Heart right ventricle (tissue), 16 donors: ENCODE measurements at regions not wholly inside any gene's neighbourhood (a gene's known extent, or its start where the extent isn't known, plus 50 kb on each side); places are given as distances from the start of the nearest gene placed in this dataset.

Experiments used
- ATAC-seq, 8 donors: fragments of 200-7000 bp; cut with Tn5 transposase; one replicate each; pipeline ENCODE4 v1.9.1; 2020; ENCODE audit warnings: mild to moderate bottlenecking in 8 of 8, moderate library complexity in 8 of 8, moderate number of reproducible peaks in 1 of 8
- DNase-seq, 2 donors: peaks; one replicate each; pipeline ENCODE4 v3.0.0-alpha.2; 2020
- H3K27ac ChIP-seq, 10 donors: fragments of 200-600 bp; sonication (generic) in 2 of 10; one replicate each; pipeline versions ENCODE4 v1.5.0 to v1.8.0; 2020 to 2022; ENCODE audit warnings: mild to moderate bottlenecking in 3 of 10
- H3K27me3 ChIP-seq, 7 donors: fragments of 200-600 bp; one replicate each; pipeline ENCODE4 v1.8.0; 2021 to 2022; ENCODE audit warnings: mild to moderate bottlenecking in 2 of 7
- H3K36me3 ChIP-seq, 9 donors: fragments of 200-600 bp; sonication (generic) in 1 of 9; one replicate each; pipeline versions ENCODE4 v1.5.0 to v1.8.0; 2020 to 2022; ENCODE audit warnings: mild to moderate bottlenecking in 2 of 9
- H3K4me1 ChIP-seq, 9 donors: fragments of 200-600 bp; sonication (generic) in 1 of 9; one replicate each; pipeline versions ENCODE4 v1.5.0 to v1.8.0; 2020 to 2022; ENCODE audit warnings: mild to moderate bottlenecking in 4 of 9
- H3K4me3 ChIP-seq, 10 donors: fragments of 200-600 bp; sonication (generic) in 2 of 10; one replicate each; pipeline versions ENCODE4 v1.5.0 to v1.8.0; 2020 to 2022; ENCODE audit warnings: mild to moderate bottlenecking in 7 of 10, moderate library complexity in 2 of 10
- H3K9me3 ChIP-seq, 11 donors: fragments of 200-600 bp in 10 of 11; sonication (generic) in 2 of 11; one replicate each; pipeline versions ENCODE4 v1.5.0 to v1.8.0; 2013 to 2022; ENCODE audit warnings: mild to moderate bottlenecking in 2 of 11, control low read depth in 1 of 11, moderate library complexity in 1 of 11
- WGBS, 2 donors: extraction: QIAGEN DNeasy Blood & Tissue Kit; methylation state at CpG; one replicate each; pipeline ENCODE4 v1.1.7; 2013; ENCODE audit warnings: inconsistent platforms in 1 of 2; 5-methylcytosine and 5-hydroxymethylcytosine counted together
- intact Hi-C, 10 donors: fragments of 100-400 bp; cut with DNase I; formaldehyde crosslinking; loops; one replicate each; pipeline versions ENCODE4 v1.11.1 to v1.14.2; 2022
- TF ChIP-seq, protein P1 (sequence below), 9 donors: fragments of 200-600 bp; sonication (generic) in 2 of 9; IDR thresholded peaks; one replicate each; pipeline versions ENCODE4 v1.5.0 to v1.8.0; 2021 to 2022; ENCODE audit warnings: antibody characterized with exemption in 9 of 9, mild to moderate bottlenecking in 5 of 9, moderate library complexity in 1 of 9
- donor health status: Arrhythmogenic right ventricular cardiomyopathy.
- donor health status: ischemic (EF 13 %, LVEDD 7.1; RV severe dilation, severe dysfunction).
- donor health status: healthy with polysubstance abuse.
- donor health status: DM: no; HTN: yes; CAD: no.
- donor health status: DM: no; HTN: no; CAD: no.
- donor health status: ischemic (EF 25% LVEDD 6.9; RV normal size, moderate dysfunction).
- donor health status: ischemic (EF 25% LVEDD 5.7; RV mildly dilated, moderate dysfunction).
- donor health status: healthy.
- donor health status: DM: yes; HTN: yes; CAD: no.
- donor health status: Ischemic cardiomyopathy.
- donor health status: ischemic (EF 35%, LVEDD 5.7; RV mildly dilated, moderate dysfunction).
- donor health status: nonischemic (EF 11% LVEDD 7.7; RV severe dilation, severe dysfunction).
- donor health status: DM: yes; HTN: yes; CAD: no.
- donor health status: PGD.
- donor health status: ischemic (EF 29% LVEDD 5.4; RV normal size, mild dysfunction).
- donor health status: nonischemic (EF 23%, LVEDD 6.1; RV moderate dilation, normal function).

- TF ChIP-seq, protein P1, sequence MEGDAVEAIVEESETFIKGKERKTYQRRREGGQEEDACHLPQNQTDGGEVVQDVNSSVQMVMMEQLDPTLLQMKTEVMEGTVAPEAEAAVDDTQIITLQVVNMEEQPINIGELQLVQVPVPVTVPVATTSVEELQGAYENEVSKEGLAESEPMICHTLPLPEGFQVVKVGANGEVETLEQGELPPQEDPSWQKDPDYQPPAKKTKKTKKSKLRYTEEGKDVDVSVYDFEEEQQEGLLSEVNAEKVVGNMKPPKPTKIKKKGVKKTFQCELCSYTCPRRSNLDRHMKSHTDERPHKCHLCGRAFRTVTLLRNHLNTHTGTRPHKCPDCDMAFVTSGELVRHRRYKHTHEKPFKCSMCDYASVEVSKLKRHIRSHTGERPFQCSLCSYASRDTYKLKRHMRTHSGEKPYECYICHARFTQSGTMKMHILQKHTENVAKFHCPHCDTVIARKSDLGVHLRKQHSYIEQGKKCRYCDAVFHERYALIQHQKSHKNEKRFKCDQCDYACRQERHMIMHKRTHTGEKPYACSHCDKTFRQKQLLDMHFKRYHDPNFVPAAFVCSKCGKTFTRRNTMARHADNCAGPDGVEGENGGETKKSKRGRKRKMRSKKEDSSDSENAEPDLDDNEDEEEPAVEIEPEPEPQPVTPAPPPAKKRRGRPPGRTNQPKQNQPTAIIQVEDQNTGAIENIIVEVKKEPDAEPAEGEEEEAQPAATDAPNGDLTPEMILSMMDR (IDR thresholded peaks at IDR 0.05): no peak
- no peak overlapping the region for H3K27ac ChIP-seq
- H3K9me3 ChIP-seq: no peaks in the 10 kb centered on the region
- H3K27me3 ChIP-seq: no peaks in the 10 kb centered on the region
- no peak overlapping the region for H3K4me3 ChIP-seq
- H3K36me3 ChIP-seq: no peaks in the 10 kb centered on the region
- DNase-seq (no peak), ATAC-seq (no peak)
- intact Hi-C loops: loop anchor here in 1 of 10 donors (10.0 kb wide), 1 partner anchor 317 kb away; no protein-coding TSS in a partner anchor
- WGBS, 2 donors: 74% methylated on average over 5 of the region's 5 CpGs
- H3K4me1 ChIP-seq: peaks cover 0 to 4% (median 0%) of the 10 kb centered on the region in 9 donors
Observed at GRCh38 chr6:156697225-156697830, 79.8 kb upstream of the ARID1B start.

- DNase-seq: no peak
- TF ChIP-seq, protein P1 (IDR thresholded peaks at IDR 0.05): no peak
- intact Hi-C loops: loop anchor here in 1 of 10 donors (10.0 kb wide), 1 partner anchor 319 kb away; no protein-coding TSS in a partner anchor
- H3K27ac ChIP-seq: no peak overlapping the region
- no peak overlapping the region for H3K4me3 ChIP-seq
- H3K9me3 ChIP-seq: no peaks in the 10 kb centered on the region
- WGBS, 2 donors: 83 to 85% methylated on average over 6 of the region's 6 CpGs
- H3K4me1 ChIP-seq: peaks cover 0 to 4% (median 0%) of the 10 kb centered on the region in 9 donors
- ATAC-seq: no peak
- H3K27me3 ChIP-seq: no peaks in the 10 kb centered on the region
- H3K36me3 ChIP-seq: no peaks in the 10 kb centered on the region
Observed at GRCh38 chr6:156695742-156696141, 81.4 kb upstream of the ARID1B start.

DNA sequence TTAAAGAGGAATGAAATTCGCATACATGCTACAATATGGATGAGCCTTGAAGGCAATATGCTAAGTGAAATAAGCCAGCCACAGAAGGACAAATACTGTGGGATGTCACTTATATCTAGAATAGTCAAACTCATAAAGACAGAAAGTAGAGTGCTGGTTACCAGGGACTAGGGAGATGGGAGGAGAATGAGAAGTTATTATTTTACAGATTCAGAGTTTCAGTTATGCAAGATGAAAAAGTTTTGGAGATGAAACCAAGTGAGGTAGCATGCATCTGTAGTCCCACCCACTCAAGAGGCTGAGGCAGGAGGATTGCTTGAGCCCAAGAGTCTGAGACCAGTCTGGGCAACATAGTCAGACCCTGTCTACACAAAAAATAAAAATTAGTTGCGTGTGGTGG, 82.5 kb upstream of the ARID1B start:
- TF ChIP-seq, protein P1 (IDR thresholded peaks at IDR 0.05): no peak
- WGBS, 2 donors: 96 to 97% methylated on average over 2 of the region's 2 CpGs
- no peak for DNase-seq
- Histone ChIP-seq H3K27ac (no peak overlapping the region), H3K4me1 (peaks cover 0 to 4% (median 0%) of the 10 kb centered on the region in 9 donors), H3K4me3 (no peak overlapping the region), H3K9me3 (no peaks in the 10 kb centered on the region), H3K27me3 (no peaks in the 10 kb centered on the region), H3K36me3 (no peaks in the 10 kb centered on the region)
- intact Hi-C loops: loop anchor here in 1 of 10 donors (5.0 to 10.0 kb wide), 2 partner anchors 78 to 320 kb away; no protein-coding TSS in a partner anchor
- ATAC-seq: no peak

DNA sequence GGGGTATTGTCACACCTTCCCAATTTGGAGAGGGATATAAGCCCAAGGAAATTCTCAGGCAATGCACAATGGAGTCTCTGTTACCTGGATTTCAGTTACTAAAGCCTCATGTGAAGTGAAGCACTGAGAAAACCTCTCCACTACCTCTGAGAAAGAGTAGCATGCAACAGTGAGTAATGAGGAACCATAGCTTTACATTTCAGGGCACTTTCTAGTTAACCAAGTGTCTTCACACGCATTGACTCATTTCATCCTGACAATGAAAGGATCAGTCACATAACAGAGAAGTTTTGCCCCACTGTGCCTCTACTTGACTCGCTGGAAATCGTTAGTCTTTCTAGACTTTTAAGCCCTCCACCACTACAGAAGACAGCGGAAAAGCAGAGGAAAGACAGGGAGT, 86.2 kb upstream of the ARID1B start:
- DNase-seq (no peak), ATAC-seq (no peak)
- H3K4me3 ChIP-seq: no peak overlapping the region
- 92% methylated on average over 4 of the region's 4 CpGs for WGBS, 2 donors
- no peaks in the 10 kb centered on the region for H3K27me3 ChIP-seq
- H3K27ac ChIP-seq: no peak overlapping the region
- peaks cover 0 to 16% (median 7%) of the 10 kb centered on the region in 9 donors for H3K4me1 ChIP-seq
- intact Hi-C loops: loop anchor here in 1 of 10 donors (5.0 to 10.0 kb wide), 2 partner anchors 81 to 324 kb away; no protein-coding TSS in a partner anchor
- no peaks in the 10 kb centered on the region for H3K9me3 ChIP-seq
- no peaks in the 10 kb centered on the region for H3K36me3 ChIP-seq
- TF ChIP-seq, protein P1 (IDR thresholded peaks at IDR 0.05): no peak
